Fibroblast of mammary gland (primary cell): ENCODE measurements at regions not wholly inside any gene's neighbourhood (a gene's known extent, or its start where the extent isn't known, plus 50 kb on each side); places are given as distances from the start of the nearest gene placed in this dataset.

Source experiments
- DNase-seq: peaks from one replicate; pipeline ENCODE4 v3.0.0-alpha.2; 2010; ENCODE audit warnings: low read depth
- H3K4me3 ChIP-seq: 2 replicates; pipeline ENCODE4 v1.5.1; 2011; ENCODE audit warnings: low read depth, mild to moderate bottlenecking, low read length, moderate library complexity; ENCODE audit not compliant: control insufficient read depth
- TF ChIP-seq, protein P1 (sequence below): conservative IDR thresholded peaks from 2 replicates; pipeline ENCODE4 v1.5.1; 2011; ENCODE audit warnings: low read depth, low read length, inconsistent platforms; ENCODE audit not compliant: control insufficient read depth, insufficient read depth

DNA sequence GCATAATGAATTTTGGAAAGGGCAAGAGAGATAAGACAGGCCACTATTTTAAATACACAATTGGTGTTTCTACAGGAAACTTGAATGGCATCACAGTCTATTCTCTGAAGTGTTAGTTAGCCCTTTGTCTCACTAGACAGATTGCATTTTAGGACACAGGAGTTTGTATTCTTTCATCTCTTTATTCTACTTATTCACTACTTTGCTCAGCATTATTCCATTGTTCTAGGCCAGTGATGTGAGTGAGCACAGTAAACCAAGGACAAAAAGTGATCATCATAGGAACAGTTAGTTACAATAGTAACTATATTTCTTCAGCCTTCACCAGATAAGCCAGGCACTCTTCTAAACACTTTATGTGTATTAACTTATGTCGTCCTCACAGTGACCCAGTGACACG is 150.2 kb upstream of the SLCO3A1 start:
- DNase-seq: no peak

DNA sequence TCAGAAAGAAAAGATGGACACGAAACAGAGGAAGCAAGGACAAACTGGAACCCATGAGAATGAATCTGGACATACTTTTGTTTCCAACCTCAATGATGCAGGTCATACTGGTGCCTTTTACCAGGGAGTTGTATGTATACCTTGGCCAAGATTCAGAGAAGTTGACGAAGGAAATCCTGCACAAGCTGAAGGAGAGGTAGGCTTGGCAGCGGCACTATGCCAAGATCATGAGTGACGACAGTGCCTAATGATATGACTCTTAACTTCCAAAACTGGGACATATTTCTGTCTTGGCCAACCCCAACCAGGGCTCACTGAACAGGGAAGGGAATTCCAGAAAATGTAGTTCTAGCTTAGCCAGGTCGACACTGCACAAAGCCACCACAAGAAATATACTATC is 149.2 kb upstream of the SLCO3A1 start:
- no peak for DNase-seq
- TF ChIP-seq, protein P1, sequence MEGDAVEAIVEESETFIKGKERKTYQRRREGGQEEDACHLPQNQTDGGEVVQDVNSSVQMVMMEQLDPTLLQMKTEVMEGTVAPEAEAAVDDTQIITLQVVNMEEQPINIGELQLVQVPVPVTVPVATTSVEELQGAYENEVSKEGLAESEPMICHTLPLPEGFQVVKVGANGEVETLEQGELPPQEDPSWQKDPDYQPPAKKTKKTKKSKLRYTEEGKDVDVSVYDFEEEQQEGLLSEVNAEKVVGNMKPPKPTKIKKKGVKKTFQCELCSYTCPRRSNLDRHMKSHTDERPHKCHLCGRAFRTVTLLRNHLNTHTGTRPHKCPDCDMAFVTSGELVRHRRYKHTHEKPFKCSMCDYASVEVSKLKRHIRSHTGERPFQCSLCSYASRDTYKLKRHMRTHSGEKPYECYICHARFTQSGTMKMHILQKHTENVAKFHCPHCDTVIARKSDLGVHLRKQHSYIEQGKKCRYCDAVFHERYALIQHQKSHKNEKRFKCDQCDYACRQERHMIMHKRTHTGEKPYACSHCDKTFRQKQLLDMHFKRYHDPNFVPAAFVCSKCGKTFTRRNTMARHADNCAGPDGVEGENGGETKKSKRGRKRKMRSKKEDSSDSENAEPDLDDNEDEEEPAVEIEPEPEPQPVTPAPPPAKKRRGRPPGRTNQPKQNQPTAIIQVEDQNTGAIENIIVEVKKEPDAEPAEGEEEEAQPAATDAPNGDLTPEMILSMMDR: no peak
- no peak overlapping the region for H3K4me3 ChIP-seq

More for the DNA sequence above, 150.2 kb upstream of the SLCO3A1 start:
- TF ChIP-seq, protein P1: no peak
- no peak overlapping the region for H3K4me3 ChIP-seq

DNA sequence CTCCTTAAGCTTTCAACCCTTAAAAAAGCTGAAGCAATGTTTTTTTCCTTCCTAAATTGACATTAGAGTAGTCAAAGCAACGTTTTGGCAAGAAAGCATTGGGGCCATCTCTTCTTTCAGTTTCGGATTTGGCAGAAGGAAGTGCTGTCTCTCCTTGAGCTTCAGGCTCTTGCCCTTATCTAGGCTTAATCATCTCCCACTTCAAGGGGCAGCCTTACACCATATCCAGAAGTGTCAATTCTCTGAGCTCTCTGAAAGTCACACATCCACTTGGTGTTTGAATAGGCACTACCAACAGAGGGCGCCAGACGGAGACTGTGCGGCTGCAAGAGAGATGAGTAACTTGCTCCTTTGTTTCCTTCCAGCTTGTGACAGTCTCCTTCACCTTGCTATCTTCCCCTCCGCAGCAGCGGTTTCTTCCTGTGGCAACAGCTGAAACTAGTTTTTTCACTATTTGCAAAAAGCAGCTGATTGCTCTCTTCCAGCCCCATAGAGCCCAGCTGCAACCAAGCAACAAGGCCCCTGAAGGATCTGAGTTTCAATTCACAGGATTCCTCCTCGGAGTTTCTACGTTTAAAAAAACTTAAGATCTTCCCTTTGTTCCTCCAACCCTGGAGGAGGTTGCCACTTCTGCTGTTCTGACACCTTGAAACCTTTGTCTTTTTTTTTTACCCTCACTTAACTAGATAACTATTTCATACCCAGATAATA is 147.0 kb upstream of the SLCO3A1 start:
- peak; percentile 76 for DNase-seq
- no peak overlapping the region for H3K4me3 ChIP-seq
- TF ChIP-seq, protein P1: peak; percentile 96

DNA sequence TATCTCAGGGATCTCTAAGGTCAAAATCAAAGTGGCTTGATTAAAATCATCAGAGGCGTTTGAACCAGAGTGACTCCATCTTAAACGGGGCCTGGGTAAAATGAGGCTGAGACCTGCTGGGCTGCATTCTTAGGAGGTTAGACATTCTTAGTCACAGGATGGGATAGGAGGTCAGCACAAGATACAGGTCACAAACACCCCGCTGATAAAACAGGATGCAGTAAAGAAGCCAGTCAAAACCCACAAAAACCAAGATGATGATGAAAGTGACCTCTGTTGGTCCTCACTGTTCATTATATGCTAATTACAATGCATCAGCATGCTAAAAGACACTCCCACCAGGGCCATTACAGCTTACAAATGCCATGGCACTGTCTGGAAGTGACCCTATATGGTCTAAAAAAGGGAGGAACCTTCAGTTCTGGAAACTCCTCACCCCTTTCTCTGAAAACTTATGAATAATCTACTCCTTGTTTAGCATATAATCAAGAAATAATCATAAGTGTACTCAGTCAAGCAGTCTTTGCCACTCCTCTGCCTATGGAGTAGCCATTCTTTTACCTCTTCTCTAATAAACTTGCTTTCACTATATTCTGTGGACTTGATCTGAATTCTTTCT is 143.3 kb upstream of the SLCO3A1 start:
- no peak for DNase-seq
- TF ChIP-seq, protein P1: no peak
- H3K4me3 ChIP-seq: no peak overlapping the region

DNA sequence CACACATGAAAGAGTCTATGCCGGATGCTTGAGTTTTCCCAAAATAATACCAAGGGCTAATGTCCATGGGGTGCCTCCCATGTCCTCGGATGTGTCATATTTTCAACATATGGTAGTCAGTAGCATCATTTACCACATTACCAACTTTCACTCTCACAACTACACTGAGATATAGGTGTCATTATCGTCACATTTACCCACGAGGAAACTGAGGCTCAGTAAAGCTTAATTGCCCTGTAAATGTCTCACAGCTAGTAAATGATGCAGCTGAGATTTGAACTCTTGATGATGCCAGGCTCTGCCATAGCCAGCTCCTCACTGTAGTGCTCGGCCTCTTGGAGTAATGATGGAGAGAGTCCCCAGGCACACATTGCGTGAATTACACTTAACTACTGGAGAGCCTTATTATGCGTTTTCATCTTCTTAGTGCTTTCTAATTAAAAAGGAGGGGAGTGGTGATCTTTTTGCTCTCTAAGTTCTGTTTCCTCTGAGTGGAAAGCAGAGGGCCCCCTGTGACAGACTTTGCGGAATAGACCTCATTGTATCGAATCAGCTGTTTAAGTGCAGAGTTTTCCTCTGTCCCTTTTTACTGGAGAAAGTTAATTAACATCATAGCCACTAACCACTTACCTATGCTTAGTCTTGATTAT is 142.0 kb upstream of the SLCO3A1 start:
- no peak for DNase-seq
- TF ChIP-seq, protein P1: no peak
- no peak overlapping the region for H3K4me3 ChIP-seq

DNA sequence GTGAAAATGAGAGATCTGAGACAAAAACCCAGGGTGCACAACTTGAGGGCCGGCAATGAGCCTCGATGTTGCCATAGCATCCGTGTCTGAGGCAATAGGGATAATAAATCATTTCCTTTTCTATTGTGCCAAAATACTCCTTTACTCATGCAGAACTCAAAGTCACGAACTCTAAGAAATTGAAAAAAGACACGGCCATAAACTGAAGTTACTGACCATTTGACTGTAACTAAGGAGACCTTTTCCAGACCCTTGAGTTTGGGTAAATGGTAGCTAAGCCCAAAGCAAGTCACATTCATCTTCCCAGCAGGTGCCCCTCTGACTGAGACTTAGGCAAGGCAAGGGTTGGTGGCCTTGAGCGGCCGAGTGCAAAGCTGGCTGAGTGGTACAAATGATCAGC is 141.2 kb upstream of the SLCO3A1 start:
- no peak overlapping the region for H3K4me3 ChIP-seq
- DNase-seq: no peak
- TF ChIP-seq, protein P1: no peak
